HCT116 (cell line): ENCODE measurements at regions not wholly inside any gene's neighbourhood (a gene's known extent, or its start where the extent isn't known, plus 50 kb on each side); places are given as distances from the start of the nearest gene placed in this dataset.

Source experiments
- ATAC-seq: fragments of 200-7000 bp; cut with Tn5 transposase; 2 replicates; pipeline ENCODE4 v1.9.1; 2020; ENCODE audit warnings: mild to moderate bottlenecking, moderate library complexity
- BruUV-seq: library from RNA; stranded (reverse); fragments of 400-500 nt; replicated peaks from 2 replicates; lab custom pipeline; 2021; lab: Mats Ljungman, UMichigan
- CTCF ChIA-PET: fragments of 300-600 bp; sonication (Branson Sonifier 250); formaldehyde crosslinking; loops from one replicate; lab custom pipeline; 2021; ENCODE audit warnings: antibody characterized with exemption; lab: Charles Lee
- POLR2A ChIA-PET: fragments of 300-600, 350-600 bp; sonication (Branson Sonifier 250); formaldehyde crosslinking; loops from one replicate; lab custom pipeline; 2021; ENCODE audit warnings: antibody characterized with exemption; lab: Charles Lee
- RAD21 ChIA-PET, 2 experiments: fragments of 300-600 bp; sonication (Branson Sonifier 250); formaldehyde crosslinking; loops; one replicate each; lab custom pipeline; 2023; ENCODE audit warnings: low total read pairs in 2 of 2; ENCODE audit not compliant: uncharacterized antibody in 2 of 2, unreplicated experiment in 2 of 2, low non-redundant PET in 1 of 2; lab: Charles Lee
- DNase-seq: peaks from one replicate; pipeline ENCODE4 v3.0.0-alpha.2; 2010; ENCODE audit warnings: low read depth, low spot score
- H2AFZ ChIP-seq: fragments of 200-600 bp; shearing (Covaris generic), sonication (generic); 2 replicates; pipeline ENCODE4 v1.6.1; 2017; ENCODE audit warnings: low read depth, mixed run types, mixed read lengths, antibody characterized with exemption, low read length; ENCODE audit not compliant: poor library complexity, severe bottlenecking
- H3K27ac ChIP-seq: 2 replicates; pipeline ENCODE4 v1.5.1; 2012; ENCODE audit warnings: low read depth, low read length
- H3K27me3 ChIP-seq: fragments of 200-600 bp; sonication (generic); 2 replicates; pipeline ENCODE4 v1.6.1; 2016; ENCODE audit warnings: mixed run types, low read length, mixed read lengths; ENCODE audit not compliant: insufficient read depth
- H3K36me3 ChIP-seq, 2 experiments: fragments of 200-500 bp in 1 of 2; fragments of 200-600 bp in 1 of 2; sonication (Bioruptor generic) in 1 of 2; sonication (generic) in 1 of 2; 2 replicates each; pipeline versions ENCODE4 v1.5.1 to v1.6.1; 2014 to 2016; ENCODE audit warnings: low read length in 2 of 2, inconsistent platforms in 1 of 2, mixed read lengths in 1 of 2, mixed run types in 1 of 2; ENCODE audit not compliant: insufficient read depth in 2 of 2, control insufficient read depth in 1 of 2
- H3K4me1 ChIP-seq, 2 experiments: fragments of 200-600 bp in 1 of 2; sonication (generic) in 1 of 2; 2 replicates each; pipeline versions ENCODE4 v1.5.1 to v1.6.1; 2012 to 2017; ENCODE audit warnings: low read length in 2 of 2, inconsistent platforms in 1 of 2, mild to moderate bottlenecking in 1 of 2, mixed read lengths in 1 of 2, mixed run types in 1 of 2, moderate library complexity in 1 of 2; ENCODE audit not compliant: insufficient read depth in 2 of 2, control insufficient read depth in 1 of 2
- H3K4me2 ChIP-seq: fragments of 200-600 bp; sonication (generic); 2 replicates; pipeline ENCODE4 v1.6.1; 2017; ENCODE audit warnings: mixed run types, low read length, mixed read lengths
- H3K4me3 ChIP-seq, 2 experiments: fragments of 200-600 bp in 1 of 2; sonication (generic) in 1 of 2; replicated peaks in 1 of 2; 2 replicates each; pipeline ENCODE4 v1.5.1; 2011 to 2016; ENCODE audit warnings: low read length in 2 of 2, control low read depth in 1 of 2, low read depth in 1 of 2, mild to moderate bottlenecking in 1 of 2, mixed read lengths in 1 of 2, mixed run types in 1 of 2
- H3K79me2 ChIP-seq: fragments of 200-600 bp; sonication (generic); 2 replicates; pipeline ENCODE4 v1.6.1; 2017; ENCODE audit warnings: mild to moderate bottlenecking, mixed run types, low read length, moderate library complexity, mixed read lengths; ENCODE audit not compliant: insufficient read depth
- H3K9ac ChIP-seq: fragments of 200-600 bp; sonication (generic); 2 replicates; pipeline ENCODE4 v1.6.1; 2016; ENCODE audit warnings: low read length, mixed read lengths
- H3K9me2 ChIP-seq: fragments of 200-600 bp; sonication (generic), shearing (Covaris generic); 2 replicates; pipeline ENCODE4 v1.6.1; 2017; ENCODE audit warnings: mixed run types, mild to moderate bottlenecking, moderate library complexity; ENCODE audit not compliant: insufficient read depth
- H3K9me3 ChIP-seq, 2 experiments: fragments of 200-500 bp in 1 of 2; fragments of 200-600 bp in 1 of 2; sonication (Bioruptor generic) in 1 of 2; sonication (generic) in 1 of 2; 2 replicates each; pipeline ENCODE4 v1.6.1; 2014 to 2017; ENCODE audit warnings: low read length in 2 of 2, mixed read lengths in 2 of 2, inconsistent platforms in 1 of 2, low read depth in 1 of 2, mild to moderate bottlenecking in 1 of 2, mixed run types in 1 of 2, moderate library complexity in 1 of 2; ENCODE audit not compliant: control insufficient read depth in 1 of 2, insufficient read depth in 1 of 2
- H4K20me1 ChIP-seq: fragments of 200-600 bp; sonication (generic), shearing (Covaris generic); 2 replicates; pipeline ENCODE4 v1.6.1; 2017; ENCODE audit warnings: mixed run types, mild to moderate bottlenecking, moderate library complexity; ENCODE audit not compliant: insufficient read depth
- EZH2 ChIP-seq: fragments of 200-600 bp; sonication (generic); IDR thresholded peaks from 2 replicates; pipeline ENCODE4 v1.6.1; 2017; ENCODE audit warnings: antibody characterized with exemption, mixed run types
- EZH2phosphoT487 ChIP-seq: fragments of 200-600 bp; IDR thresholded peaks from 2 replicates; pipeline ENCODE4 v1.6.1; 2018; ENCODE audit warnings: antibody characterized with exemption, borderline replicate concordance
- FOSL1 ChIP-seq: IDR thresholded peaks from 2 replicates; pipeline ENCODE4 v1.6.1; 2012; ENCODE audit warnings: low read depth
- JUND ChIP-seq: IDR thresholded peaks from 2 replicates; pipeline ENCODE4 v1.6.1; 2012
- POLR2AphosphoS5 ChIP-seq: IDR thresholded peaks from 2 replicates; pipeline ENCODE4 v1.6.1; 2011; ENCODE audit warnings: mild to moderate bottlenecking, low read depth, low read length, moderate library complexity
- RAD21 ChIP-seq: IDR thresholded peaks from 2 replicates; pipeline ENCODE4 v1.6.1; 2012; ENCODE audit warnings: low read depth, mild to moderate bottlenecking
- SIN3A ChIP-seq: IDR thresholded peaks from 2 replicates; pipeline ENCODE4 v1.6.1; 2012; ENCODE audit warnings: low read depth
- SP1 ChIP-seq: IDR thresholded peaks from 2 replicates; pipeline ENCODE4 v1.6.1; 2012; ENCODE audit warnings: low read depth
- SRF ChIP-seq: IDR thresholded peaks from 2 replicates; pipeline ENCODE4 v1.6.1; 2012; ENCODE audit warnings: low read depth
- TCF7L2 ChIP-seq: IDR thresholded peaks from 2 replicates; pipeline ENCODE4 v1.7.0; 2011; ENCODE audit warnings: borderline replicate concordance, inconsistent platforms; ENCODE audit not compliant: insufficient read depth, insufficient read length; ENCODE audit errors: extremely low read depth
- YY1 ChIP-seq: IDR thresholded peaks from 2 replicates; pipeline ENCODE4 v1.6.1; 2011; ENCODE audit warnings: low read length, low read depth, moderate library complexity, mild to moderate bottlenecking; ENCODE audit not compliant: insufficient replicate concordance; ENCODE audit errors: extremely low read depth
- ZFX ChIP-seq: fragments of 450-650 bp; IDR thresholded peaks from 2 replicates; pipeline ENCODE4 v1.6.1; 2017
- ZNF274 ChIP-seq: fragments of 200-500 bp; sonication (Bioruptor generic); IDR thresholded peaks from 2 replicates; pipeline ENCODE4 v1.6.1; 2014; ENCODE audit warnings: mild to moderate bottlenecking, low read depth, low read length, inconsistent platforms
- intact Hi-C: fragments of 100-400 bp; cut with micrococcal nuclease; formaldehyde crosslinking; loops from 2 replicates; pipeline ENCODE4 v1.10.0; 2022
- TF ChIP-seq, protein P1 (sequence below), 3 experiments: fragments of 200-600 bp in 1 of 3; sonication (generic) in 1 of 3; IDR thresholded peaks in 2 of 3; conservative IDR thresholded peaks in 1 of 3; 2 replicates each; pipeline ENCODE4 v1.5.1; 2012 to 2017; ENCODE audit warnings: low read depth in 2 of 3, low read length in 2 of 3, antibody characterized with exemption in 1 of 3, borderline replicate concordance in 1 of 3, control low read depth in 1 of 3, mild to moderate bottlenecking in 1 of 3, mixed read lengths in 1 of 3, mixed run types in 1 of 3, moderate library complexity in 1 of 3; ENCODE audit not compliant: insufficient read depth in 1 of 3
- TF ChIP-seq, protein P2 (sequence below): IDR thresholded peaks from 2 replicates; pipeline ENCODE4 v1.6.1; 2012
- TF ChIP-seq, protein P3 (sequence below): IDR thresholded peaks from 2 replicates; pipeline ENCODE4 v1.6.1; 2012; ENCODE audit warnings: low read depth
- TF ChIP-seq, protein P4 (sequence below): IDR thresholded peaks from 2 replicates; pipeline ENCODE4 v1.6.1; 2012

DNA sequence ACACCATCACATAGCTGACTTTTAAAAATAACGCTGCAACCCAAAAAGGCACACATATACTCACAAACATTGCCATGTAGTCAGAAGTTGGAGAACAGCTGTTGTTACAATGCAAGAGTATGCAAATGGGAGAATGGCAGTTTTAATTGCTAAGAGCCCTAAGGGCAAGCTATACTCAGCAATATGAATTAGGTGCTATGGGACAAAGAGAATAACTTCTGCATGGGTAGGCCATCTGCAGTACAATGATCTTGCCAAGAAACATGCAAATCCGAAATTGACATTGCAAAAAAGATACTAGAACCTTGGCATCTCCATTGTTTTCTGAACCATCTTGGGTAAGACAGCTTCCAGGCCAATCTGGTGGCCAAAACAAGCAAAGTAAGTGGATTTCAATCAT lies 697.8 kb downstream of the LRRIQ3 start:
- H3K4me1 ChIP-seq: no peaks in the 10 kb centered on the region
- H3K4me2 ChIP-seq: no peak overlapping the region
- H2AFZ ChIP-seq: no peak overlapping the region
- intact Hi-C loops: no loop called here
- no peak overlapping the region for H3K4me3 ChIP-seq
- no peaks in the 10 kb centered on the region for H3K27me3 ChIP-seq
- H3K27ac ChIP-seq: no peak overlapping the region
- H3K79me2 ChIP-seq: no peaks in the 10 kb centered on the region
- no peaks in the 10 kb centered on the region for H3K9me2 ChIP-seq
- TF ChIP-seq EZH2phosphoT487 (no peak), SRF (no peak), YY1 (no peak), ZFX (no peak), EZH2 (no peak), POLR2AphosphoS5 (no peak), SIN3A (no peak), SP1 (no peak), TCF7L2 (no peak), ZNF274 (no peak), FOSL1 (no peak), JUND (no peak), RAD21 (no peak)
- TF ChIP-seq, protein P1, sequence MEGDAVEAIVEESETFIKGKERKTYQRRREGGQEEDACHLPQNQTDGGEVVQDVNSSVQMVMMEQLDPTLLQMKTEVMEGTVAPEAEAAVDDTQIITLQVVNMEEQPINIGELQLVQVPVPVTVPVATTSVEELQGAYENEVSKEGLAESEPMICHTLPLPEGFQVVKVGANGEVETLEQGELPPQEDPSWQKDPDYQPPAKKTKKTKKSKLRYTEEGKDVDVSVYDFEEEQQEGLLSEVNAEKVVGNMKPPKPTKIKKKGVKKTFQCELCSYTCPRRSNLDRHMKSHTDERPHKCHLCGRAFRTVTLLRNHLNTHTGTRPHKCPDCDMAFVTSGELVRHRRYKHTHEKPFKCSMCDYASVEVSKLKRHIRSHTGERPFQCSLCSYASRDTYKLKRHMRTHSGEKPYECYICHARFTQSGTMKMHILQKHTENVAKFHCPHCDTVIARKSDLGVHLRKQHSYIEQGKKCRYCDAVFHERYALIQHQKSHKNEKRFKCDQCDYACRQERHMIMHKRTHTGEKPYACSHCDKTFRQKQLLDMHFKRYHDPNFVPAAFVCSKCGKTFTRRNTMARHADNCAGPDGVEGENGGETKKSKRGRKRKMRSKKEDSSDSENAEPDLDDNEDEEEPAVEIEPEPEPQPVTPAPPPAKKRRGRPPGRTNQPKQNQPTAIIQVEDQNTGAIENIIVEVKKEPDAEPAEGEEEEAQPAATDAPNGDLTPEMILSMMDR (IDR thresholded peaks at IDR 0.05 in 2 of 3, conservative IDR thresholded peaks at IDR 0.05 in 1 of 3; ENCODE audit: borderline replicate concordance in 1 of 3, insufficient read depth in 1 of 3, low read depth in 2 of 3, low read length in 2 of 3): no peak
- TF ChIP-seq, protein P2, sequence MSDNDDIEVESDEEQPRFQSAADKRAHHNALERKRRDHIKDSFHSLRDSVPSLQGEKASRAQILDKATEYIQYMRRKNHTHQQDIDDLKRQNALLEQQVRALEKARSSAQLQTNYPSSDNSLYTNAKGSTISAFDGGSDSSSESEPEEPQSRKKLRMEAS: no peak
- TF ChIP-seq, protein P3, sequence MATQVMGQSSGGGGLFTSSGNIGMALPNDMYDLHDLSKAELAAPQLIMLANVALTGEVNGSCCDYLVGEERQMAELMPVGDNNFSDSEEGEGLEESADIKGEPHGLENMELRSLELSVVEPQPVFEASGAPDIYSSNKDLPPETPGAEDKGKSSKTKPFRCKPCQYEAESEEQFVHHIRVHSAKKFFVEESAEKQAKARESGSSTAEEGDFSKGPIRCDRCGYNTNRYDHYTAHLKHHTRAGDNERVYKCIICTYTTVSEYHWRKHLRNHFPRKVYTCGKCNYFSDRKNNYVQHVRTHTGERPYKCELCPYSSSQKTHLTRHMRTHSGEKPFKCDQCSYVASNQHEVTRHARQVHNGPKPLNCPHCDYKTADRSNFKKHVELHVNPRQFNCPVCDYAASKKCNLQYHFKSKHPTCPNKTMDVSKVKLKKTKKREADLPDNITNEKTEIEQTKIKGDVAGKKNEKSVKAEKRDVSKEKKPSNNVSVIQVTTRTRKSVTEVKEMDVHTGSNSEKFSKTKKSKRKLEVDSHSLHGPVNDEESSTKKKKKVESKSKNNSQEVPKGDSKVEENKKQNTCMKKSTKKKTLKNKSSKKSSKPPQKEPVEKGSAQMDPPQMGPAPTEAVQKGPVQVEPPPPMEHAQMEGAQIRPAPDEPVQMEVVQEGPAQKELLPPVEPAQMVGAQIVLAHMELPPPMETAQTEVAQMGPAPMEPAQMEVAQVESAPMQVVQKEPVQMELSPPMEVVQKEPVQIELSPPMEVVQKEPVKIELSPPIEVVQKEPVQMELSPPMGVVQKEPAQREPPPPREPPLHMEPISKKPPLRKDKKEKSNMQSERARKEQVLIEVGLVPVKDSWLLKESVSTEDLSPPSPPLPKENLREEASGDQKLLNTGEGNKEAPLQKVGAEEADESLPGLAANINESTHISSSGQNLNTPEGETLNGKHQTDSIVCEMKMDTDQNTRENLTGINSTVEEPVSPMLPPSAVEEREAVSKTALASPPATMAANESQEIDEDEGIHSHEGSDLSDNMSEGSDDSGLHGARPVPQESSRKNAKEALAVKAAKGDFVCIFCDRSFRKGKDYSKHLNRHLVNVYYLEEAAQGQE: no peak
- TF ChIP-seq, protein P4, sequence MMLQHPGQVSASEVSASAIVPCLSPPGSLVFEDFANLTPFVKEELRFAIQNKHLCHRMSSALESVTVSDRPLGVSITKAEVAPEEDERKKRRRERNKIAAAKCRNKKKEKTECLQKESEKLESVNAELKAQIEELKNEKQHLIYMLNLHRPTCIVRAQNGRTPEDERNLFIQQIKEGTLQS: no peak
- CTCF ChIA-PET: no interaction called here
- RAD21 ChIA-PET: no interaction called here
- peaks cover 5 to 13% of the 10 kb centered on the region in 2 experiments; a peak in 2 of 4 replicates for H3K9me3 ChIP-seq
- H4K20me1 ChIP-seq: no peaks in the 10 kb centered on the region
- no peaks in the 10 kb centered on the region for H3K36me3 ChIP-seq
- no TSS peak for BruUV-seq
- H3K9ac ChIP-seq: no peak overlapping the region
- DNase-seq (no peak), ATAC-seq (no peak)
- POLR2A ChIA-PET: no interaction called here
